NCI-H128 (cell line): ENCODE measurements at regions not wholly inside any gene's neighbourhood (a gene's known extent, or its start where the extent isn't known, plus 50 kb on each side); places are given as distances from the start of the nearest gene placed in this dataset.

Source experiments
- DNase-seq: peaks from one replicate; lab custom pipeline; 2025; ENCODE audit not compliant: unreplicated experiment; lab: John Stamatoyannopoulos, UW

DNA sequence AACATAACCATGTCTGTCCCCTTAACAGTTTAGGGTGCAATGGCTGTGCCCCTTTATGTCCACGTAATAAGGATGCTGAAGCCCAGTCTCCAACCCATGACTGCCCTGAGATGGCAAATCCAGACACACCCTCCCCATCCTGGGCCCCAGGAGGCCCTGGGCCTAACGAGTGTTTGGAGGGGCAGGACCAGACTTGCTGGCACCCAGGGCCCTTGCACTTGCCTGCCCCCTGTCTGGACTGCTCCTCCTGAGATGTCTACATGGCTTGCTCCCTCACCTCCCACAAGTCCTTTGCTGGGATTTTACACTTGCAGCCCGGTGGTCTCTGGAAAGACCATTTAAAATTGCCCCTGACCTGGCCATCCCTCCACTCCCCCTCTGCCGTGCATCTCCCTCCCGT, 132.2 kb upstream of the NECTIN1 start:
- no peak for DNase-seq

- DNase-seq, result no peak
Observed at GRCh38 chr11:119860561-119861094, 131.6 kb upstream of the NECTIN1 start.

DNA sequence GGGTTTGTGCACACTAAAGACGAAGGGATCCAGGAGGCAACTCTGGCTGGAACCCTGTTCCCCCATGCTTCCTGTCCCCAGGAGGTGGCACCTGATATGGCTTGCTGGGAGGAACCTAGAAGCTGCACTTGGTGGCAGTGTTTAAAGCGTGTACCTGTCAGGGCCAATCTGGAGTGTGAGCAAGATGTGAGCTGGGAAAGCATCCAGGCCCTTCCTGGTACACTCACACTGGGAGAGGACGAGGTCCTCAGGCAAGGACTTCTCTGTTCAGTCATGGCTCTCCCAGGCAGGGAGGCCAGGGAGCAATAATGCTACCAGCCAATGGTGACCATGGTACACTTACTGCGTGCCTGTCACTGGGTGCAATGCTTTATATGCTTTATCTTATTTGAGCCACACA, 130.7 kb upstream of the NECTIN1 start:
- DNase-seq, result no peak

- DNase-seq, result no peak
Observed at GRCh38 chr11:119858288-119858687, 129.3 kb upstream of the NECTIN1 start.

- DNase-seq, result no peak
Observed at GRCh38 chr11:119856681-119857485, 127.9 kb upstream of the NECTIN1 start.

DNA sequence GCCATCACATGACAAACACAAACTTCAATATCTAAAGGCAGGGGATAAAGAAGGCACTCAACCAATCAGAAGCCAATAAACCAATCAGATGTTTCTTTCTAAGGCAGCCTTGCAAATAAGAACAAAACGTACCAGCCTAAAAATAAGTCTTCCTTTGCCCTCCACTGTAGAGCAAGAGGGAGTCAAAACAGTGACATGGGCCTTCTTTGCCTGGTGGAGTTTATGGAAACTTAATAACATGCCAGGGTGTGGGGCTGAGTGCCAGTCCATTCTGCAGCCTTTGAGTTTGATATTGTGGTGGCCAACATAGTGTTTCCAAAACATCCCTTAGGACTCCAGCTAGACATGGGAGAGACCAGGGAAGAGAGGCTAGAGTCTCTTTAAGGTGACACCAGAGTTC, 126.1 kb upstream of the NECTIN1 start:
- DNase-seq, result no peak

GRCh38 chr11:119854521-119854920, 125.5 kb upstream of the NECTIN1 start:
- no peak for DNase-seq

- no peak for DNase-seq
Observed at GRCh38 chr11:119853581-119854360, 124.8 kb upstream of the NECTIN1 start.

- no peak for DNase-seq
Observed at GRCh38 chr11:119852741-119853140, 123.7 kb upstream of the NECTIN1 start.

- no peak for DNase-seq
Observed at GRCh38 chr11:119850822-119851409, 121.9 kb upstream of the NECTIN1 start.

DNA sequence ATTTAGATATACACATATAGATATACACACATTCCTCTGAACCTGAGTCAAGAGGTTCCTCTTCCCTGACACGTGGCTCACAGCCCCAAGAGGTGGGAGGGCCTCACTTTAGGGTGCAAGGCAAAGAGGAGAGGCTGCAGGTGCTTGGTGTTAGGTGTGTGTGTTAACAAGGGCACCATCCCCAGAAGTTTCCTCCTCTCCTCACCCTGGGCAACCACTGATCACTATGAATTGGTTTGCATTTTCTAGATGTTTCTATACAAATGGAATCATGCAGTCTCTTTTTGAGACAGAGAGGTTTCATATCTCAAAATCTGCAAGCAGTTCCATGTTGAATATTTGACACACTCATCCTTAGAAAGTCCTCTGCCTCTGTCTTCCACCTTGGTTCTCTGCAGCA, 120.9 kb upstream of the NECTIN1 start:
- DNase-seq, result no peak

- DNase-seq, result no peak
Observed at GRCh38 chr11:119847853-119848252, 118.9 kb upstream of the NECTIN1 start.

GRCh38 chr11:119846374-119846773, 117.4 kb upstream of the NECTIN1 start:
- DNase-seq, result no peak

DNA sequence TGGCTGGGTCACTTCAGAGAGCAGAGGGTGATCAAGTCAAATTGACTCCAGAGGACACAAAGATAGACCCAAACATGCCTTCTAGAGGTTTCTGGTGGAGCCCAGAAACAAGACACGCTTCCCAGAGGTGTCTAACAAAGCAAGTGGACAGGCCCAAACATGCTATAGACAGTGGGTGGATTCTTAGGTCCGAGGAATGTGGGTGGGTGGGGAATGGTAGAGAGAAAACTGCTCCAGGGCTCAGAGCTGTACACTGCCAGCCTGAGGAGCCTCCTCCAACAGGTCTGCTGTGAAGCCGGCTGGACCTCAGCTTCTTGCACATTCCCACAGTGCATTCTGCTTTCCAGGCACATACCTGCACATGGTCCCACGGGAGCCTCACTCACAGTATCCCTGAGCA, 116.8 kb upstream of the NECTIN1 start:
- DNase-seq, result no peak

DNA sequence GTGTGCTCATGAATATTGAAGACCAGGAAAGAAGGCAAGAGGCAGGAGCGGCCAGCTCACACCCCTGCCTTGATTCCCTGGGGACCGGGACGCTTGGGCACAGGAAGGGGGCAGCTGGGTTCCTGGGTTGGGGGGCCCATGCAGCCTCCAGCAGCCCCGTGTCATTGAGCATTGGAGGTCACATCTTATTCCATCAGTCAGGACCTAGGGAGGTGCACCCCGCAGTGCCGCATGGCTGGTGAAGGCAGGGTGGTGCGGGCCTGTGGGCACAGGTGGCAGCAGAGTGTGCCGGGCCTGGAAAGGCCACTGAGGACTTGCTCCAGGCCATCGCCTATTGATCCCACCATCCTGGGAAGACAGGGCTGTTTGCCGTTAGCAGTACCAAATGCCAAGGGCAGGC, 116.3 kb upstream of the NECTIN1 start:
- DNase-seq, result no peak

- DNase-seq, result no peak
Observed at GRCh38 chr11:119844808-119845207, 115.8 kb upstream of the NECTIN1 start.

DNA sequence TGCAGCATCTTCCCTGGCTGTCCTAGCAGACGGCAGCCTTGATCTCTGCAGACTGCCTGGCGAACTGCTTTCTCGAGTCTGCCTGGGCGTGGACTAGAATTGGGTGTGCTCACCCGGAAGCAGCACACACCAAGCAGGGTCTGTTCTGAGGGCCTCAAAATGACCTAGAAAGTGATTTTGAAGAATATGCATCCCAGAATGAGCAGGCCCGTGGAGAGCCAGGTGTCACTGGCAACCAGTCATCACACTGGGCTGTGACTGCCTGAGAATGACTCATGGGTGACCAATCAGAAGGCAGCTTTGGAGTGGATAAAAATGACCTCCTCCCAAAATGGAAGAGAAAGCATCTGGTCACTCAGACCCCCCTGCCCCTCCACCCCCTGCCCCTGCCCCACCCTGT, 114.9 kb upstream of the NECTIN1 start:
- no peak for DNase-seq

GRCh38 chr11:119842731-119843130, 113.7 kb upstream of the NECTIN1 start:
- DNase-seq, result no peak

DNA sequence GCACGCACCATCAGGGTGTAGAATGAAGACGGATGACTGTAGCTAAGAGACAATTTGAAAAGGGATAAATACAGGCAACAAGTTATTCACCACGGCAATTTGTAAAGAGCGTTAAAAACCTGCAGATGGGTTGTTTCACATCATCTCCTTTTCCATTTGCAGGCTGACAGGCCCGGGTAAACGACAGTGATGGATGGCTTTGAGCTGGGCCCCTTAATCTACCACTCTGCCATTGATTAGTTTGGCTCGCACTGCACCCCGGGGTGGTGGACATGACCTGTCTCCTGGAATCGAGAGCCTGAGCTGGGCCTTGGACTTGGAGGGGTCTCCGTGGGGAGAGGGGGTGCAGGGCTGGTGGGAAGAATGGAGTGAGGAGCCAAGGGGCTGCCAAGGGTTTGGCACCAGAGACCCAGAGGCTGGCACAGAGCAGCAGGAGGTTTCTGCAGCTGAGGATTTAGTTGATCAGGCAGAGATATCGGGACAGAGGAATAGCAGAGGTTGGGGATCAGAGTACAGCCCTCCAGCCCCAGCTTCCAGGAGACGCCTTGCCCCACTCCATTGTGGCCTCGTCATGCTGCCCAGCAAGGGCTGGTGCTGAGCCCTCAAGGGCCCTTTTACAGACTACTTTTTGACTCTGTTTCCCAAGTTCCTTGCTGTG, 110.6 kb upstream of the NECTIN1 start:
- DNase-seq, result no peak

DNA sequence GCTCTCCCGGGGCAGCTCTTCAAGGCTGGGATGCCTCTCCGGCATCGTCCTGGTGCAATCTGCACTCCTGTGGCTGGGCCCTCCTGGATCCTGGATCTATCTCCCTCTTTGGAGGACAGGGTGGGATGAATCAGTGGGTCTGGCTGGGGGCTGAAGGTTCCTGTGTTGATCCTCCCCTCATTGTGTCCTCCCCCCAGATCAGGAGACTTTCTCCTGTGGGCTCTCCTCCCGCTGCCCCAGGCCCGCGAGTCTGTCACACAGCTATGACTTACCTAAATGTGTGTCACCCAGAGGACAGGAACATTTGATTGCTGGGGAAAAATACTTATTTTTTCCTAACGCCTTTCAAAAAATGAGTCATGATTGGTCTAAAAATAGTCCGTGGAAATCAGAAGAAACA, 106.8 kb upstream of the NECTIN1 start:
- no peak for DNase-seq

DNA sequence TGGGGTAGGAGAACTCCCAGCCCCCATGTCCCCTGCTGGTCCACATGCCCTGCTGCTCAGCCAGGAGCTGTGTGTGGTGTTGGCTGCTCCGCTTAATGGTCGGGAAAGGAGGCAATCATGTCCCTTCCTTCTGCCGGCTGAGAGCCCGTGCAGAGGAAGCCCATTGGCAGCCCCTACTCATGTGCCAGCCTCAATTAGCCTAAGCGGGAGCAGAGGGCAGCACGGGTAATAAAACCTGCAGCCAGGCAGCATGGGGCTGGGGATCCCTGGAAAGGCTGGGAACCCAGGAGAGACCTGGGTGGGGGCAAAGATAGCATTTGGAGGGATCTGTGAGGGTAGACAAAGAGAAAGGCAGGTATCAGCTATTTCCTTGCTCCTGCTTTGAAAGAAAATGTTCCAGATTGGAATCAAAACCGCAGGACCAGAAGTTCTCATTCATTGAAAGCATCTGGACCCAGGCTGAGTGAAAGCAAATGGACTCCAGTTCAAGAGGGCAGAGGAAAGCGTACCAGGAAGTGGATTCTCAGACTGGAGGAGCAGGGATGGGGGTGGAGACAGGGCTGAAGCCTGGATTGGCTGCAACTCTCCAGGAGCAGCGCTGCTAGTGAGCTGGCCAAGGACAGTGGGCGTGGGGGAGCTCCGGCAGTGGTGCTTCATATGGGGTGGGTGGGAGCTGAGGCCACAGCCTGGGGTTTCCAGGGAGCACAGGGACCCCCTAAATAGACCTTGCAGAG, 103.4 kb upstream of the NECTIN1 start:
- DNase-seq, result no peak
